ENCODE measurements at regions not wholly inside any gene's neighbourhood (a gene's known extent, or its start where the extent isn't known, plus 50 kb on each side); places are given as distances from the start of the nearest gene placed in this dataset.

GRCh38 chr9:74369844-74370243 lies 127.3 kb upstream of the RORB start:
- peak; percentile 87 to 97 (median 92) for ATAC-seq
- WGBS (ENCODE audit: insufficient coverage, low coverage, low lambda C conversion rate, missing lambda C conversion rate): 15% methylated on average over 1 of the region's 1 CpG
- TF ChIP-seq CTCF (IDR thresholded peaks at IDR 0.05): no peak
- no peak for TF ChIP-seq POLR2A (IDR thresholded peaks at IDR 0.05)
- H3K9me3 ChIP-seq: no peaks in the 10 kb centered on the region
- H3K27ac ChIP-seq: peak overlapping the region in 1 of 3 donors; percentile 41
- no peaks in the 10 kb centered on the region for H3K36me3 ChIP-seq
- H3K4me1 ChIP-seq: peaks cover 0 to 15% (median 4%) of the 10 kb centered on the region in 4 donors
- no peak for DNase-seq
- H3K27me3 ChIP-seq: no peaks in the 10 kb centered on the region
- intact Hi-C loops (cut with DNase I): no loop called here
- no peak overlapping the region for H3K4me3 ChIP-seq

GRCh38 chr9:74373348-74373747 lies 123.8 kb upstream of the RORB start:
- intact Hi-C loops (cut with DNase I): no loop called here
- TF ChIP-seq POLR2A (IDR thresholded peaks at IDR 0.05) (no peak), CTCF (IDR thresholded peaks at IDR 0.05) (no peak)
- Histone ChIP-seq H3K9me3 (no peaks in the 10 kb centered on the region), H3K27me3 (no peaks in the 10 kb centered on the region), H3K4me3 (no peak overlapping the region), H3K27ac (no peak overlapping the region), H3K36me3 (no peaks in the 10 kb centered on the region), H3K4me1 (peaks cover 0 to 15% (median 4%) of the 10 kb centered on the region in 4 donors)
- DNase-seq (no peak), ATAC-seq (no peak)

GRCh38 chr9:74379718-74380117 lies 117.4 kb upstream of the RORB start:
- Histone ChIP-seq H3K4me3 (no peak overlapping the region), H3K27ac (no peak overlapping the region), H3K9me3 (no peaks in the 10 kb centered on the region), H3K27me3 (no peaks in the 10 kb centered on the region), H3K4me1 (no peaks in the 10 kb centered on the region), H3K36me3 (no peaks in the 10 kb centered on the region)
- WGBS (ENCODE audit: insufficient coverage, low coverage, low lambda C conversion rate, missing lambda C conversion rate): 18% methylated on average over 2 of the region's 2 CpGs
- DNase-seq (peak; percentile 31 to 57 (median 50)), ATAC-seq (peak; percentile 94 to 100 (median 98))
- no peak for TF ChIP-seq POLR2A (IDR thresholded peaks at IDR 0.05)
- TF ChIP-seq CTCF (IDR thresholded peaks at IDR 0.05): peak; percentile 50 to 69 (median 58)
- intact Hi-C loops (cut with DNase I): no loop called here

GRCh38 chr9:74391816-74392215 lies 105.3 kb upstream of the RORB start:
- no peaks in the 10 kb centered on the region for H3K36me3 ChIP-seq
- no peak overlapping the region for H3K27ac ChIP-seq
- no peak for ATAC-seq
- no peak for DNase-seq
- no peak overlapping the region for H3K4me3 ChIP-seq
- no peaks in the 10 kb centered on the region for H3K9me3 ChIP-seq
- WGBS (ENCODE audit: insufficient coverage, low coverage, low lambda C conversion rate, missing lambda C conversion rate): 69% methylated on average over 2 of the region's 2 CpGs
- TF ChIP-seq POLR2A (IDR thresholded peaks at IDR 0.05) (no peak), CTCF (IDR thresholded peaks at IDR 0.05) (no peak)
- H3K27me3 ChIP-seq: no peaks in the 10 kb centered on the region
- H3K4me1 ChIP-seq: no peaks in the 10 kb centered on the region
- intact Hi-C loops (cut with DNase I): no loop called here

GRCh38 chr9:74403581-74403980 lies 93.6 kb upstream of the RORB start:
- Histone ChIP-seq H3K4me1 (no peaks in the 10 kb centered on the region), H3K27ac (no peak overlapping the region), H3K4me3 (no peak overlapping the region), H3K36me3 (no peaks in the 10 kb centered on the region), H3K27me3 (no peaks in the 10 kb centered on the region), H3K9me3 (no peaks in the 10 kb centered on the region)
- intact Hi-C loops (cut with DNase I): no loop called here
- TF ChIP-seq CTCF (IDR thresholded peaks at IDR 0.05) (no peak), POLR2A (IDR thresholded peaks at IDR 0.05) (no peak)
- no peak for DNase-seq
- no peak for ATAC-seq
